GM18498 (cell line): ENCODE measurements at regions not wholly inside any gene's neighbourhood (a gene's known extent, or its start where the extent isn't known, plus 50 kb on each side); places are given as distances from the start of the nearest gene placed in this dataset.
A peak's percentile ranks its signal among the peaks of the same experiment; 100 is the strongest.
"Not testable (repeated sequence)": the region's sequence is repeated elsewhere in the genome, so short reads cannot be mapped to it uniquely, and the experiment has no call there.

Experiments
- ATAC-seq: cut with Tn5 transposase; IDR thresholded peaks from one replicate; pipeline ENCODE4 v1.9.1; 2021; ENCODE audit warnings: mild to moderate bottlenecking, moderate library complexity; ENCODE audit not compliant: unreplicated experiment

- ATAC-seq: no peak
Observed at GRCh38 chr4:135464311-135464710, 1262.7 kb upstream of the PABPC4L start.

- ATAC-seq: not testable (repeated sequence)
Observed at GRCh38 chr4:135447598-135447997, 1246.0 kb upstream of the PABPC4L start.

DNA sequence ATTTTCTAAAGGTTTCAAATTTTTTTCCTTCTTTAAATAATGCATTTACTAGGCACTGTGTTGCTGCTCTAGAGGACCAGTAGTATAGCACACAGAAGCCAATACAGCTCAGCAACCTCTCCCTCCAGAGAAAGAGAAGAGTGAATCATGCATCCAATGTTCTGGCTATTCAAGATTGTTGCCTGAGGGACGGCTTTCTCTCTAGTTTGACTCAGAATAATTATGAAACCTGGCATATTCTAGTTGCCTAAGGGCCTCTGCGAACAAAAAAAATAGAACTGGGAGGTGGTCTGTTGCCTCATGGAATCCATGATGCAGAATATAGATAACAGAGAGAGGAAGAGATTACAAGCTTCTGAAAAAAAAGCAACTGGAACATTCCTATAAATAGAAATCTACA, 1233.3 kb upstream of the PABPC4L start:
- ATAC-seq: no peak

DNA sequence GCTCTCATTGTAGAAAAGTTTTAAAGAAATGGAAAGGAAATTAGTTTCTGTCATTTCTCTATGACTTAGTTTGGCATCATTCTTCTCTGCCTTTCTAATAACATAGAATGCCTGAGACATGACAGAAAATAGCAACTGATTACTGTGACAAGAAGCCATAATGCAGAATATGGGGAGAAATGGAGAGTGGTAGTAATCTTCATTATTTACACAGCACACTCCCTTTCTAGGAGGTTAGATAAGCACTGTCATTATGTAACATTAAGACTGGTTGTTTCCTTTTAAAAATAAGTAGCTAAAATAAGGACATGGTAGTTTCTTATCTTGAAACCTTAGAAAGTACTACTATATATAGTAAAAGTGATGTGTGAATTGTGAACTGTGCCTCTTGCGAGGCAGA, 1227.9 kb upstream of the PABPC4L start:
- no peak for ATAC-seq

GRCh38 chr4:135418353-135418752, 1216.8 kb upstream of the PABPC4L start:
- ATAC-seq: no peak

- ATAC-seq: no peak
Observed at GRCh38 chr4:135412213-135412612, 1210.6 kb upstream of the PABPC4L start.

- ATAC-seq: no peak
Observed at GRCh38 chr4:135411251-135411650, 1209.7 kb upstream of the PABPC4L start.

DNA sequence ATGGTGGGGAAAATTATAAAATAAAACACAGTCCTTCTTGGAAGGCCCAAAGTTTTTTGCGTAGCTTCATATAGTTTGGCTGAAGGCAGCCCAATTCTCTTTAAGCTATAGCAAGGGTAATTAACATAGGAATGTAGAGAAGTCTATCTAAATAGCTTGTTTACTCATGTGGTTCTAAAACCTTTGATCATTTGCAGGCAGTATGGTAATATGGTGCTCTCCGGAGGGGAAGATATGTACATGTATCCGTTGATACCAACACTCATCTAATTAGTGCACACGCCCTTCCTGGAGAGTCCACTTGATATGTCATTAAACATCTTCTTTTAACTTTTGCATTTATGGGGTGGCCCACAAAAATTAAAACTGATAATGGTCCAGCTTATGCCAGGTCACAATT, 1207.7 kb upstream of the PABPC4L start:
- not testable (repeated sequence) for ATAC-seq

GRCh38 chr4:135408109-135408508, 1206.5 kb upstream of the PABPC4L start:
- ATAC-seq: no peak

- ATAC-seq: not testable (repeated sequence)
Observed at GRCh38 chr4:135406597-135406996, 1205.0 kb upstream of the PABPC4L start.

GRCh38 chr4:135385830-135386581, 1184.4 kb upstream of the PABPC4L start:
- no peak for ATAC-seq

DNA sequence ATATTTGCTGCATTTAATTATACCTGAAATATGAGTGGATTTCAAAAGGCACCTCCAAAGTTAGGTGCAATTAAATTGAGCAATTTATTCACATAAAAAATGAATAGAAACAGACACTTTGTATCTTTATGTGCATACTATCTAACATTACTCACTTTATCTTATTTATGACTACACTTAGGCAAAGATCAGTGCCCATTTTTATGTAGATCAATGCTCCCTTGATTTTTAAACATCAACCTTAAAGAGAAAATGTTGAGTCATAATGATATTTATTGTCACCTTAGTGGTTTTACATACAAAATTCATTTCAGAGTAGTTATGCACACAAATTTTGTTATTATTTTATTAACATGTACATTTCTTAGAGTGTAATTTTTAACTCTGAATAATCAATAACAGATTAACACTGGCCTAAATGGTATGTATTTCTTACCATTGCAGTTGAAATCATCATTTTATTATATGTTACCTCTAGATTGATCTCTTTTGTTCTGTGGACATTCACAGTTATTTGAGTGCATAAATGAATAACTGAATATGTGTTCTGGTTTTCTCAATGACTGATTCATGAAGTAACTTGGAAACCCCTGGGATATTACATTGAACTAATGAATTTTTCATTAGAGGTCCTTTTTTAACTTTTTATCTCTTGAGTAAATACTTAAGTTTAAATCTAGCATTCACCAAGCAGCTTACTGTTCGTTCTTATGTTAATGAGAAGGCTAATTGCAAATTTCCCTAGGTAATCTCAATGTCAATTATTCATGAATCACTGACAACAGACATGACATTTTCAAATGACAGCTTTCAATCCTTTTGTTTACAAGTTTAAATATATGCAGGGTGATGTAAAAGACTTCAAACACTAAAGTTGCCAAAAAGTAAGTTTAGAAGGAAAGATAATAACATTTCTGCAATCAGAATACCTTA, 1182.0 kb upstream of the PABPC4L start:
- no peak for ATAC-seq

- ATAC-seq: no peak
Observed at GRCh38 chr4:135382280-135382959, 1180.8 kb upstream of the PABPC4L start.

DNA sequence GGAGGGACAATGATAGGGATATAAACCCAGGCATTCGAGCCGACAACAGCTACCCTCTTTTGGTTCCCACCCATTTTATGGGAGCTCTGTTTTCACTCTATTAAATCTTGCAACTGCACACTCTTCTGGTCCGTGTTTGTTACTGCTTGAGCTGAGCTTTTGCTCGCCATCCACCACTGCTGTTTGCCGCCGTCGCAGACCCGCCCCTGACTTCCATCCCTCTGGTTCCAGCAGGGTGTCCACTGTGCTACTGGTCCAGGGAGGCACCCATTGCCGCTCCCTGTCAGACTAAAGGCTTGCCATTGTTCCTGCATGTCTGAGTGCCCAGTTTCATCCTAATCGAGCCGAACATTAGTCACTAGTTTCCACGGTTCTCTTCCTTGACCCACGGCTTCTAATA, 1170.5 kb upstream of the PABPC4L start:
- no peak for ATAC-seq

DNA sequence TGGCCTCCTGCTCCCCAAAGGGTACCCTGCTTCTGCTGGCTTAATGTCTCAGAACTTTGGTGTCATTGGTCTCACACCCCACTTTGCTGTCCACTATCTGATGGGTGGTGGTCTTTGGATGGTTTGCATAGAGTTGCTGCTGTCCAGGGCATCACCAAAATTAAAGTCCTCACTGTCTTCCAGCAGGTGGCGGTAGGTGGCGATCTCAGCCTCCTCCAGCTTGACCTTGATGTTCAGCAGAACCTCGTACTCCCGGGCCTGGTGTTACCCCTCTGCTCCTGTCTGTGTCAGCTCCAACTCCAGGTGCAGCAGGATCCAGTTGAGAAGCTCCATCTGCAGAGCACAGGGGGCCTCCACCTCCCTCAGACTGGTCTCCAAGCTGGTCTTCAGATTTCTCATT, 1169.5 kb upstream of the PABPC4L start:
- ATAC-seq: peak; percentile 52

DNA sequence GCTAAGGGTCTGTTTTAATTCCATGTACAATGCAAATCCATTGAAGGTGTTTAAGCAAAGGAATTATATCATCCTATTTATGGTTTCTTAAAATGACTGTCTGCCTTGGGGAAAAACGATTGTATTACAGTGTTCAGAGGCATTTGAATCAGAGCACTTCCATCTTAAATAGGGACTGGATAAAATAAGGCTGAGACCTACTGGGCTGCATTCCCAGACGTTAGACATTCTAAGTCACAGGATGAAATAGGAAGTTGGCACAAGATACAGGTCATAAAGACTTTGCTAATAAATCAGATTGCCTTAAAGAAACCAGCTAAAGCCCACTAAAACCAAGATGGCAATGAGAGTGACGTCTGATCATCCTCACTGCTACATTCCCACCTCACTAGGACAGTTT, 1167.2 kb upstream of the PABPC4L start:
- no peak for ATAC-seq

- ATAC-seq: no peak
Observed at GRCh38 chr4:135365065-135365464, 1163.5 kb upstream of the PABPC4L start.

DNA sequence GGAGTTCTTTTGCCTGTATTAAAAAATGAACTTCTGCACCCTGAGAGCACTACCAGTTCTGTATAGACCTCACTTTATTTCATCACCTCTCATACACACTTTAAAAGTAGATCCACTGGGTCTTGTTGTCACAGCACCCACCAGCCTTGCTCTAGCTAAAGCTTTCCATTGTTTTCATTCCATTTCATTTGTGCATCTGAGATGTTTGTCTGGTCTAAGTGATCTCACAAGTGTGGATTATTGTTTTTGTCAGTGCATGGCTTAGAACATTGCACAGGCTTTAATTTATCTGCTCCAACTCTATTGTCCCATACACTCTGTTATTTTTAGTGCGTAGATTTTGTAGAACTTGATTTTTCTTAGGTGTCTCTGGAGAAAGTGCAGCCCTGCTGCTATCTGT, 1157.5 kb upstream of the PABPC4L start:
- no peak for ATAC-seq

- no peak for ATAC-seq
Observed at GRCh38 chr4:135357091-135357490, 1155.5 kb upstream of the PABPC4L start.

DNA sequence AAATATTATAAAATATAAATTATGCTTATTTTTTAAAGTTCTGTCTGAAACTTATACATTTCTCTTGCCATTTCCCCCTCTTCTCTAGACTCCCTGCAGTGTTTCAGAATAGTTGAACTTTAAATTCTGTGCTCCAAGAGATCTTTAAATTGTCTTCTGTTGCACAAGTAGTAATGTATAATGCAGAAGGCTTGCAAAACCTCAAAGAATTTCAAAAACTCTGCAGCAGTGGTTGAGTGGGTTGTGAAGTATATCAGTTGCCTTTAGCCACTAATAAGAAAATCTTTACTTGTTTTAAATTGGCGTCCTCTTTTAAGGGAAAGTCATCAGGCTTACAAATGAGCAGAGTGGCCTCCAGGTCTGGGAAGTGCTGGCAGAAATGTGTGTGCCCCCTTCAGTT, 1153.3 kb upstream of the PABPC4L start:
- ATAC-seq: no peak

GRCh38 chr4:135353008-135353407, 1151.4 kb upstream of the PABPC4L start:
- ATAC-seq: no peak
